CD14-positive monocyte (primary cell): ENCODE measurements at regions not wholly inside any gene's neighbourhood (a gene's known extent, or its start where the extent isn't known, plus 50 kb on each side); places are given as distances from the start of the nearest gene placed in this dataset.

Experiments
- DNase-seq, 3 donors: peaks; one replicate each; pipeline ENCODE4 v3.0.0-alpha.2; 2011 to 2022
- H2AFZ ChIP-seq: 2 replicates; pipeline ENCODE4 v1.6.0; 2012; ENCODE audit warnings: mild to moderate bottlenecking, low read depth, low read length, inconsistent platforms; ENCODE audit not compliant: insufficient read depth, poor library complexity, severe bottlenecking
- H3K27ac ChIP-seq, 2 donors: 1 replicate in 1 of 2; 2 replicates in 1 of 2; pipeline ENCODE4 v1.5.1; 2012 to 2013; ENCODE audit warnings: low read length in 2 of 2, control low read depth in 1 of 2, inconsistent platforms in 1 of 2, low read depth in 1 of 2, mild to moderate bottlenecking in 1 of 2
- H3K27me3 ChIP-seq, 2 donors: one replicate each; pipeline versions ENCODE4 v1.6.0 to v1.6.1; 2011 to 2013; ENCODE audit warnings: low read length in 2 of 2; ENCODE audit not compliant: control insufficient read depth in 2 of 2, insufficient read depth in 2 of 2
- H3K36me3 ChIP-seq, 2 donors: replicated peaks in 1 of 2; 1 replicate in 1 of 2; 2 replicates in 1 of 2; pipeline versions ENCODE4 v1.5.1 to v1.6.1; 2012 to 2013; ENCODE audit warnings: low read length in 2 of 2, control low read depth in 1 of 2, inconsistent platforms in 1 of 2, mild to moderate bottlenecking in 1 of 2; ENCODE audit not compliant: insufficient read depth in 2 of 2, control insufficient read depth in 1 of 2
- H3K4me1 ChIP-seq, 2 donors: 1 replicate in 1 of 2; 2 replicates in 1 of 2; pipeline versions ENCODE4 v1.5.1 to v1.6.1; 2012 to 2013; ENCODE audit warnings: low read length in 2 of 2, control low read depth in 1 of 2, inconsistent platforms in 1 of 2, mild to moderate bottlenecking in 1 of 2, moderate library complexity in 1 of 2; ENCODE audit not compliant: insufficient read depth in 2 of 2, control insufficient read depth in 1 of 2
- H3K4me2 ChIP-seq: replicated peaks from 2 replicates; pipeline ENCODE3; 2012; ENCODE audit warnings: low read length, moderate library complexity, mild to moderate bottlenecking; ENCODE audit not compliant: poor library complexity, severe bottlenecking; ENCODE audit errors: extremely low read depth
- H3K4me3 ChIP-seq, 3 experiments: fragments of 200-600 bp in 1 of 3; sonication (generic) in 1 of 3; replicated peaks in 1 of 3; 1 replicate in 2 of 3; 2 replicates in 1 of 3; pipeline ENCODE4 v1.5.1; 2011 to 2013; ENCODE audit warnings: low read length in 3 of 3, mild to moderate bottlenecking in 3 of 3, control low read depth in 2 of 3, low read depth in 2 of 3, inconsistent platforms in 1 of 3, moderate library complexity in 1 of 3
- H3K79me2 ChIP-seq: 2 replicates; pipeline ENCODE4 v1.6.0; 2012; ENCODE audit warnings: mild to moderate bottlenecking, control low read depth, inconsistent platforms, low read length, moderate library complexity; ENCODE audit not compliant: insufficient read depth
- H3K9ac ChIP-seq: 2 replicates; pipeline ENCODE4 v1.6.0; 2017; ENCODE audit warnings: low read length, mild to moderate bottlenecking; ENCODE audit not compliant: insufficient read depth, poor library complexity, severe bottlenecking
- H3K9me3 ChIP-seq, 2 donors: replicated peaks in 1 of 2; 1 replicate in 1 of 2; 2 replicates in 1 of 2; pipeline versions ENCODE4 v1.5.1 to v1.6.1; 2012 to 2013; ENCODE audit warnings: low read length in 2 of 2, control low read depth in 1 of 2; ENCODE audit not compliant: control insufficient read depth in 1 of 2, insufficient read depth in 1 of 2
- H4K20me1 ChIP-seq: 2 replicates; pipeline ENCODE4 v1.6.0; 2012; ENCODE audit warnings: mild to moderate bottlenecking, low read length, control low read depth, moderate library complexity; ENCODE audit not compliant: insufficient read depth
- H3K27ac Mint-ChIP-seq, 7 donors: one replicate each; pipeline ENCODE4 v1.8.0; 2020; ENCODE audit warnings: mild to moderate bottlenecking in 7 of 7, mixed read lengths in 7 of 7, moderate library complexity in 6 of 7, inconsistent platforms in 2 of 7
- H3K27me3 Mint-ChIP-seq, 3 donors: one replicate each; pipeline ENCODE4 v1.8.0; 2021 to 2022; ENCODE audit warnings: low read depth in 3 of 3, mild to moderate bottlenecking in 3 of 3, mixed read lengths in 3 of 3, moderate library complexity in 3 of 3, inconsistent platforms in 1 of 3
- H3K36me3 Mint-ChIP-seq, 2 donors: one replicate each; pipeline ENCODE4 v1.8.0; 2020; ENCODE audit warnings: mixed read lengths in 2 of 2, inconsistent platforms in 1 of 2, mild to moderate bottlenecking in 1 of 2
- H3K4me1 Mint-ChIP-seq: one replicate; pipeline ENCODE4 v1.8.0; 2020; ENCODE audit warnings: mild to moderate bottlenecking, mixed read lengths
- H3K4me3 Mint-ChIP-seq, 2 donors: one replicate each; pipeline ENCODE4 v1.8.0; 2020; ENCODE audit warnings: mild to moderate bottlenecking in 2 of 2, mixed read lengths in 2 of 2, moderate library complexity in 1 of 2
- H3K9me3 Mint-ChIP-seq, 7 donors: one replicate each; pipeline ENCODE4 v1.8.0; 2020 to 2022; ENCODE audit warnings: mixed read lengths in 7 of 7, mild to moderate bottlenecking in 6 of 7, moderate library complexity in 6 of 7, inconsistent platforms in 2 of 7
- WGBS: methylation state at CpG from one replicate; pipeline ENCODE4 v1.1.5; 2013; ENCODE audit warnings: missing lambda C conversion rate; ENCODE audit not compliant: insufficient coverage; 5-methylcytosine and 5-hydroxymethylcytosine counted together
- intact Hi-C, 2 donors: fragments of 100-400 bp; cut with micrococcal nuclease; formaldehyde crosslinking; loops; one replicate each; pipeline versions ENCODE4 v1.15.0 to v1.15.1; 2023
- TF ChIP-seq, protein P1 (sequence below): fragments of 200-600 bp; IDR thresholded peaks from one replicate; pipeline ENCODE4 v1.8.0; 2022; ENCODE audit warnings: antibody characterized with exemption, mild to moderate bottlenecking

DNA sequence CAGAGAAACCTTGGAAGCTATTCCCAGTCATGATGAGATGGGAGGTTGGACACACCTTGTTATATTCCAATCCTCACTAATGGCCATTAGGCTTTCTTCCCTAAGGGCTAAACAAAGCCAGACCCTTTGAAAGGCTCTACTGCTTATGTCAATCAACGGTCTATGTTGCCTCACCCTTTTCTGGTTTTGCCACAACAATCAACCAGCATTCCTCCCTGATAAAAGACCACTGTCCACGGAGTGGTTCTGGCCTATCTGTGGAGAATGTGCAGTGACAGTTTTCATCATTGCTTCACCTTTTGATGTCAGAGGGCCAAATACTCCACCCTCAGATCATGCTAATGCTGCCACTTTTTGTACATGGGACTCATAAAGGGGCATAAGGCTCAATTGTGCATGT is 913.4 kb downstream of the RPA4 start:
- Histone ChIP-seq H3K4me1 (no peaks in the 10 kb centered on the region), H3K27ac (no peak overlapping the region), H4K20me1 (no peaks in the 10 kb centered on the region), H3K9ac (no peak overlapping the region), H3K4me3 (no peak overlapping the region), H3K27me3 (no peaks in the 10 kb centered on the region), H3K79me2 (no peaks in the 10 kb centered on the region), H3K4me2 (no peak overlapping the region), H2AFZ (no peak overlapping the region), H3K36me3 (no peaks in the 10 kb centered on the region), H3K9me3 (no peaks in the 10 kb centered on the region)
- Mint-ChIP-seq H3K9me3 (peaks cover 0 to 3% (median 2%) of the 10 kb centered on the region in 7 donors), H3K4me1 (no peaks in the 10 kb centered on the region), H3K4me3 (no peak overlapping the region), H3K27ac (no peak overlapping the region), H3K27me3 (peaks cover 1 to 3% (median 2%) of the 10 kb centered on the region in 3 donors), H3K36me3 (no peaks in the 10 kb centered on the region)
- no peak for DNase-seq
- WGBS: no CpG with 5 or more reads among the region's 2 CpGs
- intact Hi-C loops: no loop called here
- TF ChIP-seq, protein P1, sequence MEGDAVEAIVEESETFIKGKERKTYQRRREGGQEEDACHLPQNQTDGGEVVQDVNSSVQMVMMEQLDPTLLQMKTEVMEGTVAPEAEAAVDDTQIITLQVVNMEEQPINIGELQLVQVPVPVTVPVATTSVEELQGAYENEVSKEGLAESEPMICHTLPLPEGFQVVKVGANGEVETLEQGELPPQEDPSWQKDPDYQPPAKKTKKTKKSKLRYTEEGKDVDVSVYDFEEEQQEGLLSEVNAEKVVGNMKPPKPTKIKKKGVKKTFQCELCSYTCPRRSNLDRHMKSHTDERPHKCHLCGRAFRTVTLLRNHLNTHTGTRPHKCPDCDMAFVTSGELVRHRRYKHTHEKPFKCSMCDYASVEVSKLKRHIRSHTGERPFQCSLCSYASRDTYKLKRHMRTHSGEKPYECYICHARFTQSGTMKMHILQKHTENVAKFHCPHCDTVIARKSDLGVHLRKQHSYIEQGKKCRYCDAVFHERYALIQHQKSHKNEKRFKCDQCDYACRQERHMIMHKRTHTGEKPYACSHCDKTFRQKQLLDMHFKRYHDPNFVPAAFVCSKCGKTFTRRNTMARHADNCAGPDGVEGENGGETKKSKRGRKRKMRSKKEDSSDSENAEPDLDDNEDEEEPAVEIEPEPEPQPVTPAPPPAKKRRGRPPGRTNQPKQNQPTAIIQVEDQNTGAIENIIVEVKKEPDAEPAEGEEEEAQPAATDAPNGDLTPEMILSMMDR: no peak

DNA sequence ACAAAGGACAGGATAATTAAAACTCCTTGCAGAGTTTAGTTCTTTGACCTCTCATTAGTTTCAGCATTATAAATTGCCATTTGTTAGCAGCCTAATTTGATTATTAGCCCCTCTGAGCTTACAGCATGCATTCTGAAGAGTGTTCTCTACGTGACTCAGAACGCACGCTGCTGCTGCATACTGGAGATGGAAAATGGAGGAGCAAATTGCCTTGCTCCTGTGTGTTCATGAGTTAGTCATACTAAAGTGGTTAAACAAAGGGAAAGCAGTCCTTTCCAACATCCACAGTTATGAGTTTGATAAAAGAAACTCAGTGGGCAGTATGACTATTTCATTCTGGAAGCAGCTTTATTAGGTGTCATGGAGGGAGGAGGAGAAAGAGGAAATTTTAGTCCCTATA is 922.5 kb downstream of the RPA4 start:
- H3K36me3 ChIP-seq: no peaks in the 10 kb centered on the region
- no peak overlapping the region for H3K9ac ChIP-seq
- DNase-seq: no peak
- intact Hi-C loops: no loop called here
- peaks cover 0 to 5% (median 2%) of the 10 kb centered on the region in 7 donors for H3K9me3 Mint-ChIP-seq
- H4K20me1 ChIP-seq: no peaks in the 10 kb centered on the region
- no peak overlapping the region for H3K27ac Mint-ChIP-seq
- H3K27me3 Mint-ChIP-seq: peaks cover 0 to 3% (median 1%) of the 10 kb centered on the region in 3 donors
- H3K4me3 ChIP-seq: no peak overlapping the region
- no peak overlapping the region for H3K27ac ChIP-seq
- no peaks in the 10 kb centered on the region for H3K36me3 Mint-ChIP-seq
- H3K9me3 ChIP-seq: no peaks in the 10 kb centered on the region
- H3K79me2 ChIP-seq: no peaks in the 10 kb centered on the region
- WGBS: no CpG with 5 or more reads among the region's 3 CpGs
- no peaks in the 10 kb centered on the region for H3K4me1 ChIP-seq
- no peaks in the 10 kb centered on the region for H3K27me3 ChIP-seq
- no peak overlapping the region for H3K4me2 ChIP-seq
- no peaks in the 10 kb centered on the region for H3K4me1 Mint-ChIP-seq
- no peak overlapping the region for H3K4me3 Mint-ChIP-seq
- TF ChIP-seq, protein P1: no peak
- no peak overlapping the region for H2AFZ ChIP-seq
